ENCODE measurements at regions not wholly inside any gene's neighbourhood (a gene's known extent, or its start where the extent isn't known, plus 50 kb on each side); places are given as distances from the start of the nearest gene placed in this dataset.

DNA sequence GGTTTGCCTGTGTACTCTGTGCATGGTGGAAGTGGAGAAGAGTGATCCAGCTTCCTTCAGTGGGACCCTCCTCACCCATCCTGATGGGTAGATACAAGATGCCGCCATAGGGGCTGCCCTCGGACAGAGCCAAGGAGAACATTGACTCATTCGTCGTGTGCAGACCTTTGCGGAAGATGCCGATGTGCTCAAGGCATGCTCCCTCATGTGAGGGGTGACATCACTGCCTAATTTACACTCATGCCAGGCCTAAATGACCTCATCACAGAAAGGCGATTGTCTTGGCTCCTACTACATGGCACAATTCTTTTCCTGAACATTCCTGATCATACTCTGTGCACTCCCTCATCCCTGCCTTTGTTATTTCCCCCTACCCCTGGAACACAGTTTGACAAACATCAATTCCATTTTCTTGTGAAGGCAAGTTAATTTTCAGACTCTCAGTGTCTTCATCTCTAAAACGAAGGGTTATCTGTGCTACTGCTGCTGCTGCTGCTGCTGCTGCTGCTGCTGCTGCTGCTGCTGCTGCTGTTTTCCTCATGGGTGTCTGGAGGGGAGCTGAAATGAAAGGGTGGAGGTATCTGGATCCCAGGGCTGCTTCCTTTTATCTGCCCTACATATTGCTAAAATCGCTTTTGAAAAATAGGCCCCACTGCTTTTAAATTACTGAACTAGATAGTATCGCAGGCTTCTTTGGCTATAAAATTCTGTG, 146.5 kb upstream of the ARGLU1 start:
- DNase-seq (ENCODE audit: low spot score) = no peak

DNA sequence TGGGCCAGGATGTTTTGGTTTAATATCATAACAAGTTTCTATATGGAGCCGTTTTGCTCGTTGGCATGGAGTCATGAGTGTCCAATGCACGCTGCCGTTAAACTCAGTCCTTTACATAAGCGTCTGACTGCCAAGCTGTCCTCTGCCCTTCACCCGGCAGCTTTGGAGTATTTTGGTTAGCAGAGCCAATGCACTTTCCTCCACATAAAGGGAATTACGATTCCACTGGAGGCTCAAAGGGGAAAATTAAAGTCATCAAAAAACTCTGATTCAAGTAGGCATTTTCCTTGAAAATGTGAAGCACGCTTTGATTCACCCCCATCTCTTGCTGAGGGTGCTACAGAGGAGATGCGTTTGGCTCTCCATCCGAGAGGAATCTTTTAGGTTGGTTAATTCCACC, 144.4 kb upstream of the ARGLU1 start:
- no peak for DNase-seq (ENCODE audit: low spot score)

DNA sequence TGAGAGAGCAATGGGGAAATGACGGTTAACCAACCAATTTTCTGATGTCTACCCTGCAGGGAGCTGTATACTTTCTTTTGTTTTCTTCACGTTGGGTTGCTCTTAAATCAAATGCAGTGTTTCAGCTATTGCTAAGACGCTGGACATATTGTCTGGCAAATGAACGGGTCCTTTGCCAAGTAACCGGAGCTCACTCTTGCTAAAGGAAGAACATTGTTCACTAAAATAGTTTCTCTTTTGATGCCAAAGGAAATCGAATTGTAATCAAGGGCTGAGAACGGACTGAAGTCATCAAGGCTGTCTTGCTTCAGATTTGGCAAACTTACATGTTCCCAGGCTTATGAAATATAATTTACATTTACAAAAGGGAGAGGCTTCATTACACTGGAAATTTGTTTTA, 142.3 kb upstream of the ARGLU1 start:
- DNase-seq (ENCODE audit: low spot score) = no peak

DNA sequence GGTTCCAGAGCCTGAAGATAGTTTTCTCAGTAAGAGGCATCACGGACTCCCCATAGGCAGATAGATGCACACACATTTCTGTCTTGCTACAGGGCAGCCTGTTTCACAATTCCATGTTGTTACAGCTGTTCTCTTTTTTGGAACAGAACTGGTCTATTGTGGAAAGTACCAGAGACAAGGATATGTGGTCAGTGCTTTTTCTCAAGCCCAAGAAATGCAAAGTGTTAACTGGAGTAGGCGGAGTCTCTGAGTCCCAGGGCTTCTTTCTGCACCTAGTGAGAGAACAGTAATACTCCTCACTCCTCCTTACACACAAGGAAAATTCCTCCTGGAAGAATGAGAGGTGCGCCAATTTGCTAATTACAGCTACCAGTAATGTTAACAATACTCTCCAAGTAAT, 141.6 kb upstream of the ARGLU1 start:
- no peak for DNase-seq (ENCODE audit: low spot score)

DNA sequence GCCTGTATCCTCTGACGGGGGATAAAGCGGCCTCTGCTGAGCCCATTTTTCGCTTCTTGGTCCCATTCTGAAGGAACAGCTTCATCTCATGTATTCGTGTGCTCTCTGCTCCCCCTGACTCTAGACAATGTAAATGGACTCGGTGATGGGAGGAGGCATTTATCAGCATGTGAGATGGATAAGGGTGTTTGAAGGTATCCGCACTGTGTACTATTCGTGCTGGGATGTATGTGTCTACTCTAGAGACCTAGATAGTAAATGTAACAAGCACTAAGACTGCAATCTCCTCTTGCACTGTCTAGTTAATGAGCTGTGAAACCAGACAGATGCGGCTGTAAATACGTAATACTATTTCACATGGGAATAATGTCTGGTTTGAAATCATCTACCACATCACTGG, 134.6 kb upstream of the ARGLU1 start:
- no peak for DNase-seq (ENCODE audit: low spot score)

DNA sequence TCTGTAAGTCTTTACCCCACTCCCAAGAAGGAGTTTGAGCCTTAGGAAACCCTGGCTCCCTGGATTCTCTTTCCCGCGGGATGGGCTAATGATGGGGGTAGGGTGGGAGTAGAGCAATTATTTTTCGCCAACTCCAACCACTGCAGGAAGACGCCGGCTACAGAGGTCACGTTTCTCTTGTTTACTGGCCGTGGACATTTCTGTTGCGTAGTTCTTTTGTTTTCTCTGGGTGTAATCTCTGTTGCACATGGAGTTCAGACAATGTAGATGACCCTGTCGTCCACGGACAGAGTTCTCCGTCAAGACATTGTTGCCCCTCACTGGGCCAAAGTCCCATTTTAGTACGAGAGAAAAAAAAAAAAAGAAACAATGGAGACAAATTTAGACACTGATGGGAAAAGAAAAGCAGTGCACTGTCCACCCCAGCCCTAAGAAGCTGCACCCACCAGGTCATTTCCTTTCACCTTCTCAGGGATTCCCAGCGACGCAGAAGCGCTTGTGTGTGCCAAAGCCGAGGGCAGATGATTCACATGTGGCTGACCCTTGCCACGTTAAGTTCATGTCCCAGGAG, 133.9 kb upstream of the ARGLU1 start:
- DNase-seq (ENCODE audit: low spot score) = no peak

DNA sequence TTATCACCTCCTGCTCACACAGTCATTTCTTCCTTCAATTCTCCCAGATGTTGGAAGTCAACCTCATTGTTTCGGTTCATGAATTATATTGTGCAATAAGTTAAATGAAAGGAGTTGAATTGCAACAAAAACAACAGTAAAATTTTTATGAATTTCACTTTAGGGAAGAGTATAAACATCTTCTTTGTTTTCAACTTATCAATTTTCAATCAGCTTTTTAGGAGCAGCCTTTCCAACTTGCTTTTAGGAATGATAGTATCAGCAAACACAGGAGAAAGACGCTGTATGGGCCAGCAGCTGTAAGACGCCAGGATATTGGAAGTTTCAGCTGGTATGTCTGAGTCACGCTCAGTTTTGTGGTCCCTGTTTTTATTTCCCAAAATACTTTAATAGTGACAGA, 132.5 kb upstream of the ARGLU1 start:
- DNase-seq (ENCODE audit: low spot score) = no peak

DNA sequence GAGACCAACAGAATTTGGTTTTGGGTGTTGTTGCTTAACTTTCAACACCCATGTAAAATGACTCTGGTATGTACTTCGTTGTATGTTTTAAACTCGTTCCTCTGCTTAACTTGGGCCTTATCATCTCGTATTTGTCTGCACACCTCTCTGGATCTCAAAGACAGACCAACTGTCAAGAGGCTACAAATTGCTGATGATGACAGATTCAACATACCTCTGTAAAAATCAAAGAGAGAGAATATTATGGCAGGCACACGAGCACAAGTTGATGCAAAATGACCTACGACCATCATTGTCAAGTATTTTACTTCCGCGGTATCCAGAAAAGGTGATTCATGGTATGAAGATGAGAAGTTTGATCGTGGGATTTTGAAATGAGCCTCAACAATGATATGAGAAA, 132.1 kb upstream of the ARGLU1 start:
- no peak for DNase-seq (ENCODE audit: low spot score)

DNA sequence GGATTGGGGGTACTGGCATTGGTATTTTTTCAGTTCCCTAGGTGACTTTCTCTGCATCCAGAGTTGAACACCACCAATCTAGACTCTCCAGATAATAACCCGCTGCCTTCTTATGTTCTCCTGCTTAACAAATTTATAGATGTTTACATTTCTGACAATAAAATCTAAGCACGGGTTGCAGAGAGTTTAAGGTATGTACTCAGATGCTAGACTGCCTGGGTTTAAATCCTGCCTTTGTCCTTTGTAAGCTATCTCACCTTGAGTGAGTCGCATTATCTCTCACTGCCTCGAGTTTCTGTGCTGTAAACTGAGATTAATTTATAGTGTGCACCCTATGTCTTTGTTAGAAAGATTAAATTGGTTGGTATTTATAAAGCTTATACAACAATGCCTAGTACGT, 131.4 kb upstream of the ARGLU1 start:
- no peak for DNase-seq (ENCODE audit: low spot score)

DNA sequence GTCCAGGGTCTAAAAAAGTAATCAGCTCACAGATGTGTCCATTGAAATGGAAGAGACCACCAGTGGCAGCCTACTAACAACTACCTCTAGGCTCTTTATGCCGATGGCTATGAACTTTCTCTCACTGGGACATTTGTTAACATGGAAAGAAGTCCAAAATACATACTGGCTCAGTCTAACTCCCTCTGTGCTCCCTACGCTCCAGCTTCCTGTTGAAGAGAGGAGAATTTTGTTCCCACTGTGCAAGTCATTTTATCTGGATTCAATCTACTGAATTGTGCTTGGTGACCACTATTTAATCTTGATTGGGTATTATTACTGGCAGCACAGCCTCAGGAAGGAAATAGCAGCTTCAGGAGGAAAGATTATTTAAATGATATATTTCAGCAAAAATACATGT, 128.8 kb upstream of the ARGLU1 start:
- no peak for DNase-seq (ENCODE audit: low spot score)

DNA sequence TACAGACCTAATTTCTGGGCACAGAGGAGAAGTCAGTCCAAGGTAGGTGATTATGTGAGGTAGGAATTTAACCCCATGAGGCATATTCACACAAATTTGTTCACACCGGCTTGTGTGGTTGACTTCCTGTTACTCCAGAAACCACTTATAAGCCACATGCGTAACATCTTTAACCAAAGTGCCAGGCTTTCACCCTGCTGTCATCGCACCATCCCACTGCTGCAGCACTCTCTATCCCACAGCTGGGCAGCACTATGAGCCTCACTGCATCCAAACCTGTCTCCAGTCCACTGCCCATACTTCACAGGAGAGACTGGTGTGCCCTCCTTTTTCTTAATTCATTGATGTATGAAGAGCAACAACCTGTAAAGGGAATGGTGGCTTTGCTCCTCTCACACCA, 128.2 kb upstream of the ARGLU1 start:
- DNase-seq (ENCODE audit: low spot score) = no peak

DNA sequence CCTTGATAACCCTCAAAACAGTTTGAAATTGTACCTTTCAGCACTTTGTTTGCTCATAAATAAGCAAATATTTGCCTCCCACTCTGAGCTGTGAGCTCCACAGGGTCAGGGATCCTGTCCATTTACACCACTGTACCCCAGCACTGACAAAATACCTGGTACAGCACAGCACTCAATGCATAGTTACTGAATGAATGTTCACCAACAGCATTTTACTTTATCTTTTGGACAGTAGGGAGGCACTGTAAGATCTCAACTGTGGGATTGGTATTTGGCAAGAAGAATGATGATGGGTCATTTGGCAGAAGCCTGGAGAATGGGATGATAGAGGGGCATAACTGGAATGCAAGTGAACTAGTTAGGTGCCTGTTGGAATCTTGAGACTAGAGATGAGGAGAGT, 127.2 kb upstream of the ARGLU1 start:
- DNase-seq (ENCODE audit: low spot score) = no peak

DNA sequence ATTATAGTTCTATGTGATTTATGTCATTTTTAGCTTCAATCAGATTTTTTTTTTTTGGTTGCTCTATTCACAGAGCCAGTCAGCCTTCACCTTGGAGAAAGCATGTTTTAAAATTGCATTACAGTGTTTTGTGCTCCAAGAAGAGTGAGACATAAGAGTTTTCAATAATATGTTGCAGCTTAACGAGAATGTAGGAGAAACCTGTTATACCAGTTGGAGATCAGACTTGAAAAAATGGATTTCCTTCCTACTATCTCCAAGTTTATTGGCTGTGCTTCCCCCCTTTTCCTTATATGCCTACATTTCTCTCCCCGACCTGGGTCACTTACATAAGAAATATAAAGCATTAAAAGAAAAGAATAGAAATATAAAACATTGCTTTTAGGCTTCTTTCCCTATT, 123.9 kb upstream of the ARGLU1 start:
- DNase-seq (ENCODE audit: low spot score) = no peak

DNA sequence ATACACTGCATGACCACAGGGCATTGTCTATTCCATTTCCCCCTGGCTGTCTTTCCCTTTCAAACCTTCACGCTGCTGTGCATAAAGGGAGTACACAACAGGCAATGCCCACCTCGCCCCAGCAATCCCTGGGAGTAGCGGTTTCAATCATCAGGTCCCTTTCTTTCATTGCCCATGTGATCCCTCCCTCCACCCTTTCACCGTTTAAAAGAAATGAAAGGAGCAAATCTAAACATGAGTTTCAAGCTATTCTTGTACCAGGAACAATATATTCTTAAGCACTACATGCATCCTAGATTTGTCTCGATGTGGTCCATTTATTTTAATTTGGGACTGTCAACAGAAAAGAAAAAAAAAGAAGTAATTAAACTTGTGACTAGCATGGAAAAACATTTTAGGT, 123.4 kb upstream of the ARGLU1 start:
- DNase-seq (ENCODE audit: low spot score) = no peak

DNA sequence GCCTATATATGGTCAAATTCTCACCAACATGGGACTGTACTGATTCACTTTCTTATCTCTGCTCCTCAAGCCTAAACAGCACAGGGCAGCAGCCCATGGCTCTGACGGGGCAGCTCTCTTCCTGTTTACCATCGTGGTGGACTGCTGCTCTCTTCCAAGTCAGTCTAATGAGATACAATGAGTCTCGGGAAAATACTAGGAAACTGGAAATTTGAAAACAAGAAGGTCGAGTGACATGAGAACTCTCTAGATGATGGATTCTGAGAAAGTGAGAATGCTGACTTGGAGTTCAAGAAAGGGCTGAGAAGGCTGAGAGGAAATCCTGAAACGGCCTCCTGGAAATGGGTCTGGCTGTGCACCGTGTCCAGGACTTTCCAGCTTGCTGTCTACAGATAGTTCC, 122.8 kb upstream of the ARGLU1 start:
- no peak for DNase-seq (ENCODE audit: low spot score)

DNA sequence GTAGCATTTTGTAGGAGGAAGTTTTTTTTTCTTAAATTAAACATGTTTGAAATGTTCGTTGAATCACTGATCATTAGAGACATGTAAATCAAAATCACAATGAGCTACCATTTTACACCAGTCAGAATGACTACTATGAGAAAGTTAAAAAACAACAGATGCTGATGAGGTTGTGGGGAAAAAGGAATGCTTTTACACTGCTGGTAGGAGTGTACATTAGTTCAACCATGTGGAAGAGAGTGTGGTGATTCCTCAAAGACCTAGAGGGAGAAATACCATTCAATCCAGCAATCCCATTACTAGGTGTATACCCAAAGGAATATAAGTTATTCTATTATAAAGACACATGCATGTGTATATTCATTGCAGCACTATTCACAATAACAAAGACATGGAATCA, 122.0 kb upstream of the ARGLU1 start:
- DNase-seq (ENCODE audit: low spot score) = no peak

DNA sequence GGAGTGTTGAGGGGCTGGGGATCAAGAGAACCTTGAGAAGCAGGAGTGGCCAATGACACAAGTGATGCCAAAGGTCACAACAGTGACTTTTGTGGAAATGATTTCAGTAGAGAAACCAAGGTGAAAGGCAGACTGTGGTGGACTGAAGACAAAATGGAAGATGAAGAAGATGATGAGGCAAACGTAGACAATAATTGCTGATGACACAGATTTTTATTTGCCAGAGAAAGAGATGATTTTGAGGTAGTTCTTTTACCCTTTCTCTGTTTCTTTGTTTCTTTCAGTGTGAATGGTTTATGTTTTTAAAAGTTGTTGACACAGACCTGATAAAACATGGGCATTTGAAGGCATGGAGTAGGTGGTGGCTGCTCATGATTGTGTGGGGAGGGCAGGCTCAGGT, 121.0 kb upstream of the ARGLU1 start:
- DNase-seq (ENCODE audit: low spot score) = no peak

DNA sequence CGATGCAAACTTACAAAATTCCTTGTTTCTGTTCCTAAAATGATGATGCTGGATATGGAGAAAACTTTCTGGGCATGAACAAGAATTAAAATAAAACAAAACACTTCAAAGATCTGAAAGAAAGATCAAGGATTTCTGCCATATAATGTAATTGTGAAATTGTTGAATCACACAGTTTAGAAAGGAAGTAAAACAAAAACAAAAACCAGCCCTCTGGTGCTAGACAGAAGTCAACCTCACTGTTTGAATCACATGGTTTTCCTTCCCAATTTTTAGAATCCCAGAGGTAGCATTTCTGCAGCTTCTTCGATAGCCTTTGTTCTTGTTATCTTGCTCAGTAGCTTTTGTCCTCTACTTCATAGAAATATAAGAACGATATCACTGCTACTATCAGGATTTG, 118.2 kb upstream of the ARGLU1 start:
- no peak for DNase-seq (ENCODE audit: low spot score)

DNA sequence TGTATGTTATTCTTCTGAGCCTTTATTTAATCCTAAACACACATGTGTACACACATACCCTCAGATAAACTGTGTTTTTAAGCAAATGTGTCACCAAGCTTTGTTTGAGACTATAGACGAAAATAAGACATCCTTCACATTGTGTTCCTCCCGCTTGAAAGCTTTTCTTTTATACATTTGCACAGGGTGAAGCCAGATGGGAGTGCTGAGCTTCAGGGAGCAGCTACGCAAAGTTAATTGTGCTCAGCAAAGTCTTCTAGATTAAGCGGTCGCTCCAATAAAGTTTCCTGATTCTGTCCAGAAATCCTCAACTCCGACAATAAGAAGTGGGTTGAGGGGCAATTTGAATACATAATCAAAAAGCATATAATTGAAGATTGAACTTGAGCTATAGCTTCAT, 117.2 kb upstream of the ARGLU1 start:
- DNase-seq (ENCODE audit: low spot score) = no peak

DNA sequence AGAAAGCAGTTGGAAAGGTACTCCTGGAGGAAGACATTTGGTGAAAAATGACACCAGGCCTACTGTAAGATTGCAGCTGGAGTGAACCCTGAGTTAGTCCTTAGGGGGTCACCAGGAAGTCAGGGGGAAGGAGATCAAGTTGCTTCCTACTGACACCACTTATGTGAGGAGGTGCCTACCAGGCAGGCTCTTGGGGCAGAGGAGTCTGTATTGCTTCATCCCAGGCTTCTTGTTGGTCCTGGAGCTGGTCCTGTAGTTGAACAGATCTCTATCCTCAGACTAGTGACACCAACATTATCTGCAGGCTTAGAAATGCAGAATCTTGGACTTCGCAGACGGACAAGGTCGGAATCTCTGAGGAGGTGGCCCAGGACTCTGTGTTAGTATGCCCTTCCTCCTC, 116.0 kb upstream of the ARGLU1 start:
- DNase-seq (ENCODE audit: low spot score) = no peak

DNA sequence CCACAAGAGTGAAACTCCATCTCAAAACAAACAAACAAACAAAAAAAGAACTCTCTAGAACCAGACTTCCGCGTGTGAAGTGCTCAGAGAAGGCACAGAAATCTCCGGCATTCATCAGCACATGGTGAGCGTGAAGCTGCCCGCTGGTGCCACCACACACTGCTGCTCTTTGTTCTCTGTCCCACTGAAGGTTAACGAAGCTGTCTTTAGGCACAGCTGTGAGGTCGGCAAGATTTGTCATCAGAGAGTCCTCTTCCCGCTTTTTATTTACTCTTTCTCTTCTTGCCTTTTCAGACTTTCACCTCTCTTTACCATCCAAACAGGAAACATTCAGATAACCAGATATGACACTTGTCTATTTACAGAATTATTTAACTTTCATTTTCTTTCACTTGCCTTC, 115.2 kb upstream of the ARGLU1 start:
- no peak for DNase-seq (ENCODE audit: low spot score)

DNA sequence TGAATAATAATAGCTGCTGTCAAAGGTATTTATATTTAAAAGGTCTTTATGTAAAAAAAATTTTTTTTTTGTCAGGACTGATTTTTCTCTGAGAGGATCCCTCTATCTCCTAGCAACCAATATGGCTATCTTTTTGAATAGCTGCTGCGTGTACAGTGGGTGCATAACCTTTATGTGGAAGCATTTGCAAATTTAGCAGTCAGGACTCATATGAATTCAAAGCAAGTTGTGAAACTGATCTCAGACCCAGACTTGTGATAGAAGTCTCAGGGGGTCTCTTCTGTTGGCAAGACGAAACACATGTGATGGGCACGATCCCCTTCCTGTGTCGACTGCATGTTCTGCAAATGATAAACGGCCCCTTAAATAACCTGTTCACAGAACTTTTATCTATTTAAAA, 114.1 kb upstream of the ARGLU1 start:
- DNase-seq (ENCODE audit: low spot score) = no peak

DNA sequence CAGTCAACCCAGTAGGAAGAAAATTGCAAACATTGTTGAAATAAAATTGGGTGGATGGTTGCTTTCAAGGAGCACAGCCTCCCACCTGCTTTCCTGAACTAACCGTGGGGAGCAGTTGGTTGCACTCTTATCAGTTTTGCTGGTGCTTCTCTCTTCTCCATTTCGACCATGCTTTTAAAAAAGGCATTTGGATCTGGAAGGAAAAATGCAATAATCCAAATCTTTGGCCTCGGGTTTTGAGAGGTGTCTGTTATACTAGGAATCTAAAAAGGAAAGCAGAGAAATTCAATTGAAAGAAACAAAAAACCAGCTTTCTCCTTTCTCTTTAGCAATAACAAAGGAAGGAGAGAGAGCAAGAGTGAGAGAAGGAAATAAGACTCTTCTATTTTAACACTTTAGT, 113.6 kb upstream of the ARGLU1 start:
- DNase-seq (ENCODE audit: low spot score) = no peak

DNA sequence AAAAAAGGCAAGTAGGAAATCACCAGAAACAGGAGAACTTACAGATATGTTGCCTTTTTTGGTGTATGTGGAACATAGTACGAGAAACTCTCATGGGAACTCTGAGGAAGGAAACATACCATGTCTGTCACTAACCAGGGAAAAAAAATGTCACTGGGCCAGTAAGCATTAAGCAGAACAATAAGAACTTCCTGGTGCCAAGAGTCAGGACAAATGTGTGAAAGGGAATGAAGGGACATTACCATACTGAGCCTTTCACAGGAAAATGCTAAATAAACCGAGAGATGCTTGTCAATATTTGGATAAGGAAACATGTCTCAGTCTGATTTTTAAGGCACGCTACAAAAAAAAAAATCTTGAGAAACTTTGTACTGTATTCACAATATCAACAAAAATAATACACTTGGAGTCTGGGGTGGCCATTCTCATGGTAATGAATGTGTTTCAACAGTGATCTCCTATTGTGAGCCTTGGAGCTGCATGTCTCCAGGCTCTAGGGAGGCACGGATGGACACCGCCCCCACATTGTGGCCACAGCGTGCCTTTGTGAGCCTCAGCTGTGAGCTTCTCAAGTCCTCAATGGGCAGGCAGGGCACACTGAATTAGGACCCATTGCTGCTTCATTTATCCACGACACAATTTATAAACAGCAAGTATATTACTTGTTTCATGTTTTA, 113.0 kb upstream of the ARGLU1 start:
- DNase-seq (ENCODE audit: low spot score) = no peak
